ENCODE measurements at regions not wholly inside any gene's neighbourhood (a gene's known extent, or its start where the extent isn't known, plus 50 kb on each side); places are given as distances from the start of the nearest gene placed in this dataset.

- DNase-seq = no peak
These were observed 104.9 kb upstream of the RUNX3 start for GRCh38 chr1:25034736-25035522.

- DNase-seq = peak in 9 of 14 donors; percentile 8 to 61 (median 43)
These were observed 104.0 kb upstream of the RUNX3 start for GRCh38 chr1:25033828-25034705.

- DNase-seq = peak in 1 of 14 donors; percentile 7
These were observed 103.2 kb upstream of the RUNX3 start for GRCh38 chr1:25033030-25033827.

- no peak for DNase-seq
These were observed 102.0 kb upstream of the RUNX3 start for GRCh38 chr1:25031966-25032667.

- no peak for DNase-seq
These were observed 101.5 kb upstream of the RUNX3 start for GRCh38 chr1:25031601-25031965.

- DNase-seq = no peak
These were observed 100.9 kb upstream of the RUNX3 start for GRCh38 chr1:25030674-25031589.

GRCh38 chr1:25030012-25030411 is 99.9 kb upstream of the RUNX3 start:
- no peak for DNase-seq

GRCh38 chr1:25028907-25029599 is 99.0 kb upstream of the RUNX3 start:
- DNase-seq = peak in 1 of 14 donors; percentile 7

GRCh38 chr1:25028587-25028906 is 98.5 kb upstream of the RUNX3 start:
- no peak for DNase-seq

GRCh38 chr1:25027822-25028586 is 97.9 kb upstream of the RUNX3 start:
- DNase-seq = no peak

- no peak for DNase-seq
These were observed 96.8 kb upstream of the RUNX3 start for GRCh38 chr1:25026730-25027450.

- no peak for DNase-seq
These were observed 96.2 kb upstream of the RUNX3 start for GRCh38 chr1:25026304-25026703.

GRCh38 chr1:25024615-25025350 is 94.7 kb upstream of the RUNX3 start:
- DNase-seq = no peak

- no peak for DNase-seq
These were observed 93.8 kb upstream of the RUNX3 start for GRCh38 chr1:25023826-25024225.

- DNase-seq = no peak
These were observed 93.1 kb upstream of the RUNX3 start for GRCh38 chr1:25023190-25023578.

- peak in 10 of 14 donors; percentile 19 to 75 (median 42) for DNase-seq
These were observed 92.5 kb upstream of the RUNX3 start for GRCh38 chr1:25022361-25023189.

GRCh38 chr1:25021591-25022215 is 91.6 kb upstream of the RUNX3 start:
- DNase-seq = no peak
